Panc1 (cell line): ENCODE measurements at regions not wholly inside any gene's neighbourhood (a gene's known extent, or its start where the extent isn't known, plus 50 kb on each side); places are given as distances from the start of the nearest gene placed in this dataset.

ENCODE experiments used
- POLR2AphosphoS5 ChIP-seq: IDR thresholded peaks from 2 replicates; pipeline ENCODE4 v1.6.1; 2012; ENCODE audit warnings: mild to moderate bottlenecking, low read depth, low read length, moderate library complexity
- SIN3A ChIP-seq: IDR thresholded peaks from 2 replicates; pipeline ENCODE4 v1.6.1; 2012; ENCODE audit warnings: low read depth, mild to moderate bottlenecking, low read length, moderate library complexity, borderline replicate concordance; ENCODE audit not compliant: insufficient read depth
- TCF7L2 ChIP-seq: IDR thresholded peaks from 2 replicates; pipeline ENCODE4 v1.6.1; 2011; ENCODE audit warnings: mild to moderate bottlenecking, low read depth, low read length, inconsistent platforms
- TF ChIP-seq, protein P1 (sequence below): fragments of 450-650 bp; IDR thresholded peaks from 2 replicates; pipeline ENCODE4 v1.5.1; 2017; ENCODE audit warnings: mild to moderate bottlenecking
- TF ChIP-seq, protein P2 (sequence below), 2 experiments: IDR thresholded peaks; 2 replicates each; pipeline ENCODE4 v1.6.1; 2011 to 2012; ENCODE audit warnings: low read depth in 2 of 2, control low read depth in 1 of 2, low read length in 1 of 2, mild to moderate bottlenecking in 1 of 2, moderate library complexity in 1 of 2; ENCODE audit not compliant: insufficient read depth in 1 of 2

DNA sequence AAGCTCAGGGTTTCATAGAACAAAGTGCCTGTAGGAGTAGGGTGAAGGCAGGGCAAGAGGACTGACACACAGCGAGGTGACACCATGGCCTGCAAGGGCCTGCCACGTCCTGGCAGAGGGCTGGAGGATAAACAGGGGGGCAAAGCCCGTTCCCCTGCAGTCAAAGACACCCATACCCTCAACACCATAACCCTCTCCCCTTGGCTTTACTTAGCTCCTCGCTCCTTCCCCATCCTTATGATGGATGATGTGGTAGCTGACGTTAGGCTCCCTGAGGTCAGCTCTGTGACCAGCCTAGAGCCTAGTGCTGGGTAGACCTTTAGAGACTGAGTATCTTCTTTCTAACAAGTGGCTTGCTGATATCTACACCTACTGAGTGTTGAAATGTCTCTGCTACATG, 683.3 kb upstream of the HS6ST1 start:
- TF ChIP-seq, protein P1, sequence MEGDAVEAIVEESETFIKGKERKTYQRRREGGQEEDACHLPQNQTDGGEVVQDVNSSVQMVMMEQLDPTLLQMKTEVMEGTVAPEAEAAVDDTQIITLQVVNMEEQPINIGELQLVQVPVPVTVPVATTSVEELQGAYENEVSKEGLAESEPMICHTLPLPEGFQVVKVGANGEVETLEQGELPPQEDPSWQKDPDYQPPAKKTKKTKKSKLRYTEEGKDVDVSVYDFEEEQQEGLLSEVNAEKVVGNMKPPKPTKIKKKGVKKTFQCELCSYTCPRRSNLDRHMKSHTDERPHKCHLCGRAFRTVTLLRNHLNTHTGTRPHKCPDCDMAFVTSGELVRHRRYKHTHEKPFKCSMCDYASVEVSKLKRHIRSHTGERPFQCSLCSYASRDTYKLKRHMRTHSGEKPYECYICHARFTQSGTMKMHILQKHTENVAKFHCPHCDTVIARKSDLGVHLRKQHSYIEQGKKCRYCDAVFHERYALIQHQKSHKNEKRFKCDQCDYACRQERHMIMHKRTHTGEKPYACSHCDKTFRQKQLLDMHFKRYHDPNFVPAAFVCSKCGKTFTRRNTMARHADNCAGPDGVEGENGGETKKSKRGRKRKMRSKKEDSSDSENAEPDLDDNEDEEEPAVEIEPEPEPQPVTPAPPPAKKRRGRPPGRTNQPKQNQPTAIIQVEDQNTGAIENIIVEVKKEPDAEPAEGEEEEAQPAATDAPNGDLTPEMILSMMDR: no peak
- TF ChIP-seq SIN3A (no peak), POLR2AphosphoS5 (no peak), TCF7L2 (no peak)
- TF ChIP-seq, protein P2, sequence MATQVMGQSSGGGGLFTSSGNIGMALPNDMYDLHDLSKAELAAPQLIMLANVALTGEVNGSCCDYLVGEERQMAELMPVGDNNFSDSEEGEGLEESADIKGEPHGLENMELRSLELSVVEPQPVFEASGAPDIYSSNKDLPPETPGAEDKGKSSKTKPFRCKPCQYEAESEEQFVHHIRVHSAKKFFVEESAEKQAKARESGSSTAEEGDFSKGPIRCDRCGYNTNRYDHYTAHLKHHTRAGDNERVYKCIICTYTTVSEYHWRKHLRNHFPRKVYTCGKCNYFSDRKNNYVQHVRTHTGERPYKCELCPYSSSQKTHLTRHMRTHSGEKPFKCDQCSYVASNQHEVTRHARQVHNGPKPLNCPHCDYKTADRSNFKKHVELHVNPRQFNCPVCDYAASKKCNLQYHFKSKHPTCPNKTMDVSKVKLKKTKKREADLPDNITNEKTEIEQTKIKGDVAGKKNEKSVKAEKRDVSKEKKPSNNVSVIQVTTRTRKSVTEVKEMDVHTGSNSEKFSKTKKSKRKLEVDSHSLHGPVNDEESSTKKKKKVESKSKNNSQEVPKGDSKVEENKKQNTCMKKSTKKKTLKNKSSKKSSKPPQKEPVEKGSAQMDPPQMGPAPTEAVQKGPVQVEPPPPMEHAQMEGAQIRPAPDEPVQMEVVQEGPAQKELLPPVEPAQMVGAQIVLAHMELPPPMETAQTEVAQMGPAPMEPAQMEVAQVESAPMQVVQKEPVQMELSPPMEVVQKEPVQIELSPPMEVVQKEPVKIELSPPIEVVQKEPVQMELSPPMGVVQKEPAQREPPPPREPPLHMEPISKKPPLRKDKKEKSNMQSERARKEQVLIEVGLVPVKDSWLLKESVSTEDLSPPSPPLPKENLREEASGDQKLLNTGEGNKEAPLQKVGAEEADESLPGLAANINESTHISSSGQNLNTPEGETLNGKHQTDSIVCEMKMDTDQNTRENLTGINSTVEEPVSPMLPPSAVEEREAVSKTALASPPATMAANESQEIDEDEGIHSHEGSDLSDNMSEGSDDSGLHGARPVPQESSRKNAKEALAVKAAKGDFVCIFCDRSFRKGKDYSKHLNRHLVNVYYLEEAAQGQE (IDR thresholded peaks at IDR 0.05; ENCODE audit: insufficient read depth in 1 of 2, low read depth in 2 of 2, low read length in 1 of 2): no peak
